ENCODE measurements at regions not wholly inside any gene's neighbourhood (a gene's known extent, or its start where the extent isn't known, plus 50 kb on each side); places are given as distances from the start of the nearest gene placed in this dataset.
A peak's percentile ranks its signal among the peaks of the same experiment; 100 is the strongest.

- intact Hi-C loops (cut with micrococcal nuclease): no loop called here
- ATAC-seq (no peak), DNase-seq (no peak)
Observed at GRCh38 chr13:34756572-34756971, 185.5 kb upstream of the NBEA start.

DNA sequence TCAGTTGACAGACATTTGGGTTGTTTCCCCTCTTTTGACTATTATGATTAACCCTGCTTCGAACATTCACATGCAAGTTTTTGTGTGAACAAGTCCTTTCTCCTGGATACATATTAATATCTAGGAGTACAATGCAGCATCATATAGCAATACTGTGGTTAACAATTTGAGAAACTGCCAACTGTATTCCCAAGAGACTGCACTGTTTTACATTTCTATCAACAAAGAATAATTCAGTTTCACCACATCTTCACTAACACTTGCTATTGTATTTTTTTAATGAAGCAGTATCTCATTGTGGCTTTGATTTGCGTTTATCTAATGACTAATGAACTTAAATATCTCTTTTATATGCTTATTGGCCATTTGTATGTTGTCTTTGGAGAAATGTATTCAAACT is 184.6 kb upstream of the NBEA start:
- no peak for ATAC-seq
- DNase-seq: no peak
- intact Hi-C loops (cut with micrococcal nuclease): no loop called here

GRCh38 chr13:34758628-34759027 is 183.4 kb upstream of the NBEA start:
- no peak for ATAC-seq
- intact Hi-C loops (cut with micrococcal nuclease): no loop called here
- DNase-seq: no peak

DNA sequence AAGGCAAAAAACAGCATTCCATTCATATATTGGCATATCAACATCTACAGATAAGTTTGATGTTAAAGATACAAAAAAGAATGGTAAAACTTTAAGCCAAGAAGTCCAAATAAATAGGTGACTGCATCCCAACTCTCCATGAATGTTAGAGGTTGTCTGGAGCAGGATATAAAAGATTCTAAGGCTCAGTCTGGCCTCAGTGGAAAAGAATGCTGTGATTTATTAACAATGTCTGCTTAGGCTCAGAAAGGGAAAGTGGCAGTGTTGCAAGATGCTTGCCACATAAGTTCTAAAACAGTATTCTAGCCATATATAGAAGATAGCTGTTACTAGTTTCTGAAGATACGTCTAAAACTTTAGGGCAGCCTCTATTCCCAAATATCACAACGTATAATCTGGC is 179.8 kb upstream of the NBEA start:
- intact Hi-C loops (cut with micrococcal nuclease): no loop called here
- DNase-seq (no peak), ATAC-seq (no peak)

DNA sequence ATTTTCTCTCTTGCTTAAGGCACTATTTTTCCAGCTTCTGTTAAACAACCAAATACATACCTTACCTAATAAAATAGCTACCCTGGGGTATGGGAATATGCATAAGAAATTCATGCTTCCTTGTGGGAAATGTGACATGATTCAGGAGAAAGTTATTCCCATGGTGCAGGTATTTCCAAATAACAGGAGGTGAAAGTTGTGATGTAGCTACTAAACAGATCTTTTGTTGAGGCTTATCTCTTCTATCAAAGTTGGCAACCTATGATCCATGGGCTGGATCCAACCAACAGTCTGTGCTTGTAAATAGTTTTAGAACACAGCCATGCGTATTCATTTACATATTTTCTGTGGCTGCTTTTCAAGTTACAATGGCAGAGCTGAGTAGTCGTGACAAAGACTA is 177.8 kb upstream of the NBEA start:
- ATAC-seq (no peak), DNase-seq (no peak)
- intact Hi-C loops (cut with micrococcal nuclease): no loop called here

- DNase-seq (no peak), ATAC-seq (no peak)
- intact Hi-C loops (cut with micrococcal nuclease): no loop called here
Observed at GRCh38 chr13:34765446-34766180, 176.5 kb upstream of the NBEA start.

DNA sequence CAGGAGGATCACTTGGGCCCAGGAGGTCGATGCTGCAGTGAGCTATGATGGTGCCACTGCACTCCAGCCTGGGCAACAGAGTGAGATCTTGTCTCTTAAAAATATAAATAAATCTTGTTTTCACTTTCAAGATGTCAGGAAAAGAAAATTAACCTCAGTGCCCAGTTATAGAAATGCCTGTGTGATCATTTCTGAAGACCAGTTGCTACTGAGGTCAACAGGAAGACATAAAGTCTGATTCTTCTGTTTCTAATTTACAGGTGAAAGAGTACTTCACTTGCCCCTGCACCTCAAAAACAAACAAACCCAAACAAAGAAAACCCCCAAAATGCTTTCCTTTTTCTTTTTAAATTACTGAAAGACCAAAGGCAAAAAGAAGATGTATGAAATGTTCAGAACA is 174.3 kb upstream of the NBEA start:
- ATAC-seq: no peak
- intact Hi-C loops (cut with micrococcal nuclease): no loop called here

GRCh38 chr13:34772206-34772605 is 169.9 kb upstream of the NBEA start:
- no peak for ATAC-seq

More for the DNA sequence above, 174.3 kb upstream of the NBEA start:
- DNase-seq: no peak

DNA sequence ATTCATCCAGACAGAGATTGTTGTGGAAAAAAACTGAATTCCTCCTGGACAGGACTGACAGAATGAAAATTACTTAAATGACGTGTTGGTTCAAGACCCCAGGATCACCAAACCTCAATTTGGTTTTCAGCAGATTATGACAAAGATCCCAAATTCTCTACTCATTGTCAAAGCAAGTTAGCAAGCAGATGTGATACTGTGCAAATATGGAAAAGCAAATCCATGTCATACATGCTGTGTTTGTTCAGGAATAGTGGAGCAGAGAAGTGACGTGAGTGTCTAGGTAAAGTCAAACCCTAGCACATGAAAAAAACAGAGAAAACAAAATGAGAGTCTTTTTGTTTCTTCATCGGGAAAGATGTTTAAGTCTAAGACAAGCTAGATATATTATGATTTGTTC is 169.2 kb upstream of the NBEA start:
- intact Hi-C loops (cut with micrococcal nuclease): no loop called here
- ATAC-seq (no peak), DNase-seq (no peak)

More at GRCh38 chr13:34772206-34772605, 169.9 kb upstream of the NBEA start:
- intact Hi-C loops (cut with micrococcal nuclease): no loop called here
- no peak for DNase-seq

GRCh38 chr13:34776390-34776981 is 165.6 kb upstream of the NBEA start:
- ATAC-seq (peak; percentile 89), DNase-seq (no peak)
- intact Hi-C loops (cut with micrococcal nuclease): no loop called here

DNA sequence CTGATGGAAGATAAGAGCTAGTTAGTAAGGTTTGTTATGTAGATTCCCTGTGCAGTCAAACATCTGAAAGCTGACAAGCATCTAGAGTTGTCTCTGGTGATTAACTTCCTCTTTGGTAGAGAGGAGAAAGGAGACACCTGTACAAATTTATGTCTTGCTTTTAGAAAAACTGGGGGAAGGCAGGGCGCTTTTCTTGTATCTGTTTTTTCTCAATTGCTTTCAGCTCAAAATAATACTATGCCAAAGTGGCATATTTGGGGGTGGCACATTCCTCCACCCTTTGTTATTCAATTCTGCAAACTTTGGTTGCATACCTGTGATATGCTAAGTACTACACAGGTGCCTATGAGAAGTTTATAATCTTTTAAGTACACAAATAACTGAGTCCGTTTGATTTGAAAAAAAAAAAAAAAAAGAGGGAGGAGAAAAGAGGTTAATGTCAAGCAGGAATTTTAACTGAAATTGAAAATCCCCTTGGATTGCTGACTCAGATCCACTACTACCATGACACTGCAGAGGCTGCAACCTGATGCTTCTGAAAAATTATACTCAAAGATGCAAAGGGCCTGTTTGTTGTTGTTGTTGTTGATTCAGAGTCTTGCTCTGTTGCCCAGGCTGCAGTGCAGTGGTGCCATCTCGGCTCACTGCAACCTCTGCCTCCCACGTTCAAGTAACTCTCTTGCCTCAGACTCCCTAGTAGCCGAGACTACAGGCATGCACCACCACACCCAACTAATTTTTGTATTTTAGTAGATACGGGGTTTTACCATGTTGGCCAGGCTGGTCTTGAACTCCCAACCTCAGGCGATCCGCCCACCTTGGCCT is 164.8 kb upstream of the NBEA start:
- intact Hi-C loops (cut with micrococcal nuclease): no loop called here
- ATAC-seq (no peak), DNase-seq (no peak)

DNA sequence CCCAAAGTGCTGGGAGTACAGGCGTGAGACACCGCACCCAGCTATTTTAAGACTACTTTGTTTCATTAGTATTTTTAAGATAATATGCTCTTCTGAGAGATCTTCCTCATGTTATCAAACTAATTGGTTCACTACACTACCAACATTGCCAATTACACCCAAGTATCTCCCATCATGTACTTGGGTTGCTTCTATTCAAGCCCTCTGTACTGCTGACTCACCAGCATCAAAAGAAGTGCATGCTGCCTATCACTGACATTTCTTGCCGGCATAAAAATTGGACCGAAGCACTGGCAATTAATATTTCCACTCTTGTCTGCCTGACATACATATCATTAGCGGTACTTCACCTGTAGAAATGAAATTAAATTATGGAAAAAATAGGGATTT is 164.2 kb upstream of the NBEA start:
- ATAC-seq (peak; percentile 75), DNase-seq (no peak)
- intact Hi-C loops (cut with micrococcal nuclease): no loop called here

DNA sequence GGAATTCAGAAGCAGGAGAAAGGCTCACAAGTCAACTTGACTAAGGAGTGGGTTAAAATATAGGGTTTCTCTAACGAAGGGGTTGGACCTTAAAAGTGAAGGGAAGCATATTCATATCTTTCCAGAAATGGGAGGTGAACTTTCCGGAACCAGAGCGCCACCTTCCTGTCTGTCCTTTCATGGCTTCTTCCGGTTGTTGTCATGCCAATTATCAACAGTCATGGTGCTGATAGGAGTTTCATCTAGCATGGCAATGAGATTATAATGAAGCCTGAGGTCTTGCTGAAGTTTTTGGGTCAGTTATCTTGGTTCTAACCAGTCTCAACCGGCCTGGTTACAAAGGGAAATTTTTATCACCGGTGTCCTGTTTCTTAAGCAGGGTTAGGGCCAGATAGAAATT is 162.9 kb upstream of the NBEA start:
- DNase-seq: no peak
- ATAC-seq: no peak
- intact Hi-C loops (cut with micrococcal nuclease): no loop called here

GRCh38 chr13:34793301-34793700 is 148.8 kb upstream of the NBEA start:
- intact Hi-C loops (cut with micrococcal nuclease): no loop called here
- DNase-seq: no peak
- no peak for ATAC-seq

DNA sequence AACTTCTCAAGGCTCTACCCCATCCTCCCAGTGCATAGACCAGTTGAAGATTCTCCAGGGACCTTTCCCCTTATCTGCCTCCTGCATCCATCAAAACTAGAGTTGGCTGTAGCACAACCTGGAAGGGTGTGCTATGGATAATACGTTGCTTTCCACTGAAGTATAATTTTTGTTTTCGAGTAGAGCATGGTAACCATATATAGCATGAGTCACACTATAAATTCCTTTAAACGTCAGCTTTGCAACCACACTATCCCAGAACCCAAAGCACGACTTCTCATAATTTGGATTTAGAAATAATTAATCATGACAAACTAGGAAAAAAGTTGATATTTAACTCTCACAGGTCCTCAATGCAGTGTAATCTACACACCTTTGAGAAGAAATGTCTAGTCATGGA is 138.3 kb upstream of the NBEA start:
- DNase-seq (no peak), ATAC-seq (no peak)
- intact Hi-C loops (cut with micrococcal nuclease): no loop called here

DNA sequence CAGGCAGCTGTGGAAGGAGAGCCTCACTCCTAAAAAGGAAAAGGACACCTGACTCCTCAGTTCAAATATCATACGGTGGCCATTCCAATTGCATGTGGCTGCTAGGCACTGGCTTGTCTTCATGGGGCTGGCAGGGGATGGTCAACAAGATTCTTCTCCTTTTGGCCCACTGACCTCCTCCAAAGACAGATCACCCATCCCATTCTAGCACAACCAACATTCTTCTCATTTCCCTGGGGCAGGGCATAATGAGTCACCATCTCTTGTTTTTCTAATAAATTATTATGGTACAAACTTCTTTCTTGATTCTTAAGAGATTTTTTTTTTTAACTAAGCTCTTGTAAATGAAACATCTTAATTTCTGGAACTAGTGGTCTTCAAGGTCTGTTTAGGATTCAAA is 136.7 kb upstream of the NBEA start:
- no peak for ATAC-seq
- intact Hi-C loops (cut with micrococcal nuclease): no loop called here
- no peak for DNase-seq

DNA sequence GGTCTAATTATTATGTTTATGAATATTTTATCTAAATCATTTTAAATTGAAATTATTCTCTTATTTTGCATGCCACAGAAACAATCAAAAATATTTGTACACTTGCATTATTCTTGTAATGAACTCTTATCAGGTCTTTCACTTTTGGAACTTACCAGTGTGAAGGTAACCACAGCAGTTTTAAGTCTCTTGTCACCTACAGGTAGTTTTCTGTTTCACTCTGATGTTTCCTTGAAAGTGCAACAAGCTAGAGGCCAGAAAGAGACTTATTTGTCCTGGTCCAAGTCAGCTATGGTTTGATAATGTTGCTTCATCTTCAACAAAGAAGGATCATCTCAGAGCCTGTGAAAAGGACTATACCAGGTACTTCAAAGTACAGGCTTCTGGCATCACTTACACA is 133.4 kb upstream of the NBEA start:
- intact Hi-C loops (cut with micrococcal nuclease): no loop called here
- DNase-seq: no peak

DNA sequence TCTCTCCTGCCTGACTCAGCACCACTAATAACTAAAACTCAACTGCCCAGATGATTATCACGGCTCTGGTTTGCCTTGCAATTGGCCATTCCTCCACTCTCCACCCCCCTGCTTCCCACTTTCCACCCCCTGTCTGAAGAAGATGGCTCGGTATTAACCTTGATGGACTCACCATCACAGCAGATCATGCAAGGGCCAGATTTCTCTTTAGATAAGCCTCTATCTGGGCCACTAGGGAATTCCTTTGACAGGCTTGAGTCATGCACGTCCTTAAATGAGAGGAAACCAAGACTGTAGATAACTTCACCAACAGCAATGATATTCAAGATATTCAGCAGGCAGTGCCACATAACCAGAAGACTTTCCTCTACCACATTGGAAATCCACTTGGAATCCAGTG is 131.1 kb upstream of the NBEA start:
- intact Hi-C loops (cut with micrococcal nuclease): no loop called here
- ATAC-seq (no peak), DNase-seq (no peak)

More for the DNA sequence above, 133.4 kb upstream of the NBEA start:
- ATAC-seq: no peak

DNA sequence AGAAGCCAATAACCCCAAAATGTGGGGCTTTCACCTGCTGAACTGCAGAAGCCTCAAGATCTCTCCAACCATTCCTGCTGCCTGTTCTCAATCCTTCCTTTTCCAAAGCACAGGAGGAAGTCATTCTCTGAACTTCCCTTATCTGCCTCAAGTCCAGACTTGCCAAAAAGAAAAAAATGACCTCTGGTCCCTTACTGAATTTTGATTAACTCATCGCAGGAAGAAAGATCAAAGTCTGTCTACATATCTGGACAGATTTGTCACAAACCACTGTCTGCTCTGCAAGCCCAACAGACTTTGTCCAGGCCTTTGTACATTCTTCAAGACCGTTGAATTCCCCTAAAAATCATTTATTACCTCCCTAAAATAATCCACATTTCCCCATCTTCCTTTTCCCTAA is 126.5 kb upstream of the NBEA start:
- intact Hi-C loops (cut with micrococcal nuclease): no loop called here
- DNase-seq (no peak), ATAC-seq (no peak)

- DNase-seq: no peak
- intact Hi-C loops (cut with micrococcal nuclease): no loop called here
- no peak for ATAC-seq
Observed at GRCh38 chr13:34816245-34816884, 125.7 kb upstream of the NBEA start.
